ENCODE measurements at regions not wholly inside any gene's neighbourhood (a gene's known extent, or its start where the extent isn't known, plus 50 kb on each side); places are given as distances from the start of the nearest gene placed in this dataset.

- no peak for TF ChIP-seq CTCF (IDR thresholded peaks at IDR 0.05; ENCODE audit: control insufficient read depth, insufficient read depth, low read depth, low read length, missing control alignments)
- no peak for DNase-seq (ENCODE audit: low read depth)
- H3K4me3 ChIP-seq (ENCODE audit: control insufficient read depth, low read depth, low read length), result no peak overlapping the region
Measured at GRCh38 chr3:178036451-178037144, 499.6 kb upstream of the KCNMB2 start.

GRCh38 chr3:178041931-178042330 lies 494.3 kb upstream of the KCNMB2 start:
- TF ChIP-seq CTCF (IDR thresholded peaks at IDR 0.05; ENCODE audit: control insufficient read depth, insufficient read depth, low read depth, low read length, missing control alignments), result no peak

GRCh38 chr3:178042376-178042775 lies 493.9 kb upstream of the KCNMB2 start:
- TF ChIP-seq CTCF (IDR thresholded peaks at IDR 0.05; ENCODE audit: control insufficient read depth, insufficient read depth, low read depth, low read length, missing control alignments), result no peak
- no peak overlapping the region for H3K4me3 ChIP-seq (ENCODE audit: control insufficient read depth, low read depth, low read length)
- no peak for DNase-seq (ENCODE audit: low read depth)

More at GRCh38 chr3:178041931-178042330, 494.3 kb upstream of the KCNMB2 start:
- H3K4me3 ChIP-seq (ENCODE audit: control insufficient read depth, low read depth, low read length), result no peak overlapping the region
- no peak for DNase-seq (ENCODE audit: low read depth)

GRCh38 chr3:178043084-178043483 lies 493.2 kb upstream of the KCNMB2 start:
- no peak for TF ChIP-seq CTCF (IDR thresholded peaks at IDR 0.05; ENCODE audit: control insufficient read depth, insufficient read depth, low read depth, low read length, missing control alignments)
- DNase-seq (ENCODE audit: low read depth), result no peak
- H3K4me3 ChIP-seq (ENCODE audit: control insufficient read depth, low read depth, low read length), result no peak overlapping the region

GRCh38 chr3:178044320-178044719 lies 491.9 kb upstream of the KCNMB2 start:
- no peak for DNase-seq (ENCODE audit: low read depth)
- TF ChIP-seq CTCF (IDR thresholded peaks at IDR 0.05; ENCODE audit: control insufficient read depth, insufficient read depth, low read depth, low read length, missing control alignments), result no peak
- H3K4me3 ChIP-seq (ENCODE audit: control insufficient read depth, low read depth, low read length), result no peak overlapping the region

GRCh38 chr3:178047496-178047895 lies 488.7 kb upstream of the KCNMB2 start:
- DNase-seq (ENCODE audit: low read depth), result no peak
- H3K4me3 ChIP-seq (ENCODE audit: control insufficient read depth, low read depth, low read length), result no peak overlapping the region
- no peak for TF ChIP-seq CTCF (IDR thresholded peaks at IDR 0.05; ENCODE audit: control insufficient read depth, insufficient read depth, low read depth, low read length, missing control alignments)
